IPS-18a (cell line): ENCODE measurements at regions not wholly inside any gene's neighbourhood (a gene's known extent, or its start where the extent isn't known, plus 50 kb on each side); places are given as distances from the start of the nearest gene placed in this dataset.

Experiments used
- H3K27ac ChIP-seq: one replicate; pipeline ENCODE4 v1.5.1; 2013; ENCODE audit warnings: low read length
- H3K27me3 ChIP-seq: one replicate; pipeline ENCODE4 v1.6.1; 2013; ENCODE audit warnings: mild to moderate bottlenecking, low read length; ENCODE audit not compliant: control insufficient read depth, insufficient read depth
- H3K36me3 ChIP-seq: one replicate; pipeline ENCODE4 v1.6.1; 2013; ENCODE audit warnings: low read depth, low read length; ENCODE audit not compliant: control insufficient read depth
- H3K4me1 ChIP-seq: one replicate; pipeline ENCODE4 v1.6.1; 2013; ENCODE audit warnings: low read depth, low read length; ENCODE audit not compliant: control insufficient read depth
- H3K4me3 ChIP-seq: one replicate; pipeline ENCODE4 v1.5.1; 2013; ENCODE audit warnings: low read length
- H3K9ac ChIP-seq: one replicate; pipeline ENCODE4 v1.6.1; 2013; ENCODE audit warnings: mild to moderate bottlenecking, low read length, moderate library complexity
- H3K9me3 ChIP-seq: one replicate; pipeline ENCODE4 v1.6.1; 2013; ENCODE audit warnings: low read depth, low read length; ENCODE audit not compliant: control insufficient read depth

DNA sequence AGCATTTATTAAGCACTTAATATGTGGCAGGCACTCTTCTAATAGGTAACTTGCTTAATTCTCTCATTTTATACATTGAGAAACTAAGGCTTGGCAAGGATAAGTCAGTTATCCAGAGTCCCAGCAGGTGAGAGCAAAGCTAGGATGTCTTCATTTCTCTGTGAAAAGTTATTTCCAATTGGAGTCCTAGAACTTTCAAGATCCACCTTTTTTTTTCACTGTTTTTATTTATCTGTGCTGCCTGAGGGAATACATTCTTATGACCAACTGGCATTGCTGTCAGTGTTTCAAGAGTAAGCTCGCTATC, 56.2 kb upstream of the ETAA1 start:
- Histone ChIP-seq H3K27me3 (no peaks in the 10 kb centered on the region), H3K36me3 (peaks cover 26% of the 10 kb centered on the region), H3K4me1 (no peaks in the 10 kb centered on the region)

DNA sequence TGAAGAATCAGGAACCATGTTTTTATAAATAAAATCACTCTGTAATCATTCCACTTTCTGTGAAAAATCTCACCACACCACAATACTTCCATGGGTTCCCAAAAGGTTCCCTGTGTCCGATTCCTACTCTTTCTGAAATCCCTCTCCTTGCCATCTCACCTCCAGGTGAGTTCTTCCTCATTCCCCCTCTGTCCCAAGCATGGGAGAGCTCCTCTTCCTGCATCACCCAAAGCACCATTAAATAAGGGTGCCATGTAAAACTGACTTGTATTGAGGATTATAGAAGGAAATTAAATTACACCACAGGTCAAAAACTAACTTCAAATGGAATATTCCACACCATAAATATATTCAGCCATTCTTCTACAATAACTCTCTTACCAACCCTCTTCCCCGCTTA, 55.8 kb upstream of the ETAA1 start:
- Histone ChIP-seq H3K4me3 (no peak overlapping the region), H3K9ac (no peak overlapping the region), H3K27me3 (no peaks in the 10 kb centered on the region), H3K4me1 (no peaks in the 10 kb centered on the region), H3K9me3 (no peaks in the 10 kb centered on the region), H3K27ac (no peak overlapping the region), H3K36me3 (peaks cover 26% of the 10 kb centered on the region)

More for the DNA sequence above, 56.2 kb upstream of the ETAA1 start:
- Histone ChIP-seq H3K27ac (no peak overlapping the region), H3K9ac (no peak overlapping the region), H3K4me3 (no peak overlapping the region), H3K9me3 (no peaks in the 10 kb centered on the region)

GRCh38 chr2:67342394-67342793, 54.7 kb upstream of the ETAA1 start:
- Histone ChIP-seq H3K4me1 (no peaks in the 10 kb centered on the region), H3K4me3 (no peak overlapping the region), H3K9ac (no peak overlapping the region), H3K27ac (no peak overlapping the region), H3K9me3 (no peaks in the 10 kb centered on the region), H3K27me3 (no peaks in the 10 kb centered on the region), H3K36me3 (peaks cover 25% of the 10 kb centered on the region)

DNA sequence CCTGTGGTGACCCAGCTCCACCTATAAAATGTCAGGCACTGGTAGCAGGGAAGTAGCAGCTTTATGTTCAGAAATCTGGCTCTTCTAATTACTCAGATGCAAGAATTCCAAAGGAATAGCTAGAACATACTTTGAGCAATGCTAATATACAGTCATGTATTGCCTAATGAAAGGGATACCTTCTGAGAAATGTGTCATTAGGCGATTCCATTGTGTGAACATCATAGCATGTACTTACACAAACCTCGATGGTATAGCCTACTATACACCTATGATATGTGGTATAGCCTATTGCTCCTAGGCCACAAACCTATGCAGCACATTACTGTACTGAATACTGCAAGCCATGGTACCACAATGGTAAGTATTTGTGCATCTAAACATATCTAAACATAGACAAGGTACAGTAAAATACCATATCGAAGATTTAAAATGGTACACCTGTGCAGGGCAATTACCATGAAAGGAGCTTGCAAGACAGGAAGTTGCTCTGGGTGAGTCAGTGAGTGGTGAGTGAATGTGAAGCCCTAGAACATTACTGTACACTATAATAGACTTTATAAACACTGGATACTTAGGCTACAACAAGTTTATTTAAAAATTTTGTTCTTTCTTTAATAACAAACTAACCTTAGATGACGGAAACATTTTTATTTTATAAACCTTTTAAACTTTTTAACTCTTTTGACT, 50.3 kb upstream of the ETAA1 start:
- Histone ChIP-seq H3K4me1 (no peaks in the 10 kb centered on the region), H3K27ac (no peak overlapping the region), H3K9ac (no peak overlapping the region), H3K27me3 (no peaks in the 10 kb centered on the region), H3K9me3 (peaks cover 6% of the 10 kb centered on the region), H3K4me3 (no peak overlapping the region), H3K36me3 (no peaks in the 10 kb centered on the region)
